ENCODE measurements at regions not wholly inside any gene's neighbourhood (a gene's known extent, or its start where the extent isn't known, plus 50 kb on each side); places are given as distances from the start of the nearest gene placed in this dataset.

GRCh38 chr20:24872291-24873024 is 76.6 kb upstream of the CST7 start:
- Histone ChIP-seq H3K4me3 (ENCODE audit: low read length) (no peak overlapping the region), H3K4me1 (ENCODE audit: control insufficient read depth, insufficient read depth, low read length) (no peaks in the 10 kb centered on the region), H3K36me3 (ENCODE audit: control insufficient read depth, insufficient read depth, low read length) (no peaks in the 10 kb centered on the region), H3K9me3 (ENCODE audit: control insufficient read depth, insufficient read depth, low read length) (no peaks in the 10 kb centered on the region), H3K27ac (ENCODE audit: low read length) (no peak overlapping the region), H3K27me3 (ENCODE audit: control insufficient read depth, insufficient read depth, low read length) (no peaks in the 10 kb centered on the region)
- no peaks in the 10 kb centered on the region for H3K4me1 Mint-ChIP-seq
- H3K27ac Mint-ChIP-seq: no peak overlapping the region
- WGBS (ENCODE audit: insufficient coverage): 24% methylated on average over 11 of the region's 12 CpGs
- DNase-seq: no peak
- H3K36me3 Mint-ChIP-seq: no peaks in the 10 kb centered on the region
- H3K27me3 Mint-ChIP-seq (ENCODE audit: low read depth in 2 of 2): peaks cover 0 to 3% of the 10 kb centered on the region in 2 donors
- ATAC-seq: no peak
- TF ChIP-seq CTCF (IDR thresholded peaks at IDR 0.05): no peak
- intact Hi-C loops (cut with micrococcal nuclease): no loop called here
- no peak overlapping the region for H3K4me3 Mint-ChIP-seq
- H3K9me3 Mint-ChIP-seq: no peaks in the 10 kb centered on the region

GRCh38 chr20:24873025-24873620 is 75.9 kb upstream of the CST7 start:
- H3K27me3 Mint-ChIP-seq (ENCODE audit: low read depth in 2 of 2): peaks cover 0 to 3% of the 10 kb centered on the region in 2 donors
- no peaks in the 10 kb centered on the region for H3K36me3 Mint-ChIP-seq
- no peaks in the 10 kb centered on the region for H3K27me3 ChIP-seq (ENCODE audit: control insufficient read depth, insufficient read depth, low read length)
- no peak for TF ChIP-seq CTCF (IDR thresholded peaks at IDR 0.05)
- intact Hi-C loops (cut with micrococcal nuclease): no loop called here
- no peaks in the 10 kb centered on the region for H3K36me3 ChIP-seq (ENCODE audit: control insufficient read depth, insufficient read depth, low read length)
- WGBS (ENCODE audit: insufficient coverage): 49% methylated on average over 26 of the region's 26 CpGs
- no peaks in the 10 kb centered on the region for H3K9me3 Mint-ChIP-seq
- no peak overlapping the region for H3K27ac Mint-ChIP-seq
- DNase-seq (no peak), ATAC-seq (no peak)
- H3K4me1 ChIP-seq (ENCODE audit: control insufficient read depth, insufficient read depth, low read length): no peaks in the 10 kb centered on the region
- H3K9me3 ChIP-seq (ENCODE audit: control insufficient read depth, insufficient read depth, low read length): no peaks in the 10 kb centered on the region
- H3K4me1 Mint-ChIP-seq: no peaks in the 10 kb centered on the region
- H3K4me3 ChIP-seq (ENCODE audit: low read length): no peak overlapping the region
- no peak overlapping the region for H3K27ac ChIP-seq (ENCODE audit: low read length)
- H3K4me3 Mint-ChIP-seq: no peak overlapping the region

- H3K4me1 Mint-ChIP-seq: no peaks in the 10 kb centered on the region
- no peaks in the 10 kb centered on the region for H3K27me3 ChIP-seq (ENCODE audit: control insufficient read depth, insufficient read depth, low read length)
- WGBS (ENCODE audit: insufficient coverage): 89% methylated on average over 7 of the region's 7 CpGs
- no peak overlapping the region for H3K4me3 ChIP-seq (ENCODE audit: low read length)
- ATAC-seq (no peak), DNase-seq (no peak)
- intact Hi-C loops (cut with micrococcal nuclease): no loop called here
- H3K27me3 Mint-ChIP-seq (ENCODE audit: low read depth in 2 of 2): peaks cover 0 to 3% of the 10 kb centered on the region in 2 donors
- H3K4me1 ChIP-seq (ENCODE audit: control insufficient read depth, insufficient read depth, low read length): no peaks in the 10 kb centered on the region
- H3K27ac ChIP-seq (ENCODE audit: low read length): no peak overlapping the region
- no peaks in the 10 kb centered on the region for H3K36me3 Mint-ChIP-seq
- no peaks in the 10 kb centered on the region for H3K36me3 ChIP-seq (ENCODE audit: control insufficient read depth, insufficient read depth, low read length)
- H3K9me3 ChIP-seq (ENCODE audit: control insufficient read depth, insufficient read depth, low read length): no peaks in the 10 kb centered on the region
- no peak overlapping the region for H3K4me3 Mint-ChIP-seq
- no peak for TF ChIP-seq CTCF (IDR thresholded peaks at IDR 0.05)
- H3K27ac Mint-ChIP-seq: no peak overlapping the region
- H3K9me3 Mint-ChIP-seq: no peaks in the 10 kb centered on the region
Observed at GRCh38 chr20:24875078-24875477, 74.0 kb upstream of the CST7 start.

GRCh38 chr20:24877652-24878051 is 71.4 kb upstream of the CST7 start:
- WGBS (ENCODE audit: insufficient coverage): no CpG with 5 or more reads among the region's 1 CpG
- Histone ChIP-seq H3K9me3 (ENCODE audit: control insufficient read depth, insufficient read depth, low read length) (no peaks in the 10 kb centered on the region), H3K36me3 (ENCODE audit: control insufficient read depth, insufficient read depth, low read length) (no peaks in the 10 kb centered on the region), H3K27ac (ENCODE audit: low read length) (no peak overlapping the region), H3K4me3 (ENCODE audit: low read length) (no peak overlapping the region), H3K4me1 (ENCODE audit: control insufficient read depth, insufficient read depth, low read length) (no peaks in the 10 kb centered on the region), H3K27me3 (ENCODE audit: control insufficient read depth, insufficient read depth, low read length) (no peaks in the 10 kb centered on the region)
- intact Hi-C loops (cut with micrococcal nuclease): no loop called here
- Mint-ChIP-seq H3K4me3 (no peak overlapping the region), H3K27me3 (ENCODE audit: low read depth in 2 of 2) (peaks cover 4 to 8% of the 10 kb centered on the region in 2 donors), H3K27ac (no peak overlapping the region), H3K9me3 (no peaks in the 10 kb centered on the region), H3K36me3 (no peaks in the 10 kb centered on the region), H3K4me1 (no peaks in the 10 kb centered on the region)
- TF ChIP-seq CTCF (IDR thresholded peaks at IDR 0.05): no peak
- DNase-seq (no peak), ATAC-seq (no peak)
